Medulla oblongata (tissue), 1 donor: ENCODE measurements at regions not wholly inside any gene's neighbourhood (a gene's known extent, or its start where the extent isn't known, plus 50 kb on each side); places are given as distances from the start of the nearest gene placed in this dataset.

Experiments
- DNase-seq: peaks from one replicate; pipeline ENCODE4 v3.0.0-alpha.2; 2015; ENCODE audit errors: extremely low spot score

GRCh38 chr3:43979645-43980044 is 262.0 kb upstream of the TOPAZ1 start:
- no peak for DNase-seq

GRCh38 chr3:43994657-43995546 is 246.8 kb upstream of the TOPAZ1 start:
- no peak for DNase-seq

- DNase-seq, result no peak
Measured at GRCh38 chr3:43995547-43996378, 245.9 kb upstream of the TOPAZ1 start.

GRCh38 chr3:43996379-43997301 is 245.0 kb upstream of the TOPAZ1 start:
- DNase-seq, result peak; percentile 65

GRCh38 chr3:43997316-43997715 is 244.4 kb upstream of the TOPAZ1 start:
- no peak for DNase-seq

- DNase-seq, result no peak
Measured at GRCh38 chr3:43997788-43998369, 243.8 kb upstream of the TOPAZ1 start.

- no peak for DNase-seq
Measured at GRCh38 chr3:43998370-43998835, 243.3 kb upstream of the TOPAZ1 start.

GRCh38 chr3:43998836-43999727 is 242.6 kb upstream of the TOPAZ1 start:
- peak; percentile 66 for DNase-seq

GRCh38 chr3:43999728-44000319 is 241.9 kb upstream of the TOPAZ1 start:
- DNase-seq, result no peak

GRCh38 chr3:44000586-44000985 is 241.1 kb upstream of the TOPAZ1 start:
- DNase-seq, result no peak

GRCh38 chr3:44001072-44001471 is 240.6 kb upstream of the TOPAZ1 start:
- no peak for DNase-seq

- DNase-seq, result no peak
Measured at GRCh38 chr3:44003801-44004200, 237.9 kb upstream of the TOPAZ1 start.

GRCh38 chr3:44011680-44012079 is 230.0 kb upstream of the TOPAZ1 start:
- no peak for DNase-seq

GRCh38 chr3:44012160-44012899 is 229.4 kb upstream of the TOPAZ1 start:
- DNase-seq, result no peak

GRCh38 chr3:44013967-44014366 is 227.7 kb upstream of the TOPAZ1 start:
- no peak for DNase-seq

- no peak for DNase-seq
Measured at GRCh38 chr3:44015170-44015569, 226.5 kb upstream of the TOPAZ1 start.

GRCh38 chr3:44016818-44017217 is 224.9 kb upstream of the TOPAZ1 start:
- DNase-seq, result no peak

GRCh38 chr3:44018926-44019325 is 222.8 kb upstream of the TOPAZ1 start:
- DNase-seq, result no peak

- peak; percentile 53 for DNase-seq
Measured at GRCh38 chr3:44019736-44020135, 221.9 kb upstream of the TOPAZ1 start.
